ENCODE measurements at regions not wholly inside any gene's neighbourhood (a gene's known extent, or its start where the extent isn't known, plus 50 kb on each side); places are given as distances from the start of the nearest gene placed in this dataset.

GRCh38 chr9:94014920-94015319, 59.8 kb upstream of the BARX1 start:
- no peak for TF ChIP-seq CTCF (IDR thresholded peaks at IDR 0.05; ENCODE audit: insufficient read depth, low read length)
- TF ChIP-seq GABPA (IDR thresholded peaks at IDR 0.05; ENCODE audit: low read depth), result no peak
- no peak for TF ChIP-seq POLR2AphosphoS5 (IDR thresholded peaks at IDR 0.05; ENCODE audit: low read depth)
- TF ChIP-seq REST (IDR thresholded peaks at IDR 0.05; ENCODE audit: insufficient replicate concordance, low read depth), result no peak
- no peak for TF ChIP-seq SPI1 (IDR thresholded peaks at IDR 0.05; ENCODE audit: borderline replicate concordance, low read depth)
